Muscle layer of colon (tissue), 2 donors: ENCODE measurements at regions not wholly inside any gene's neighbourhood (a gene's known extent, or its start where the extent isn't known, plus 50 kb on each side); places are given as distances from the start of the nearest gene placed in this dataset.

ENCODE experiments used
- H3K27ac ChIP-seq: one replicate; pipeline ENCODE4 v1.7.0; 2013; ENCODE audit warnings: low read depth, mild to moderate bottlenecking, low read length, moderate library complexity
- H3K27me3 ChIP-seq, 2 donors: one replicate each; pipeline ENCODE4 v1.7.0; 2013; ENCODE audit warnings: low read length in 2 of 2, mild to moderate bottlenecking in 2 of 2; ENCODE audit not compliant: insufficient read depth in 2 of 2, control insufficient read depth in 1 of 2
- H3K36me3 ChIP-seq: one replicate; pipeline ENCODE4 v1.7.0; 2013; ENCODE audit warnings: mild to moderate bottlenecking, low read length; ENCODE audit not compliant: insufficient read depth
- H3K4me1 ChIP-seq: one replicate; pipeline ENCODE4 v1.7.0; 2013; ENCODE audit warnings: mild to moderate bottlenecking, low read length; ENCODE audit not compliant: insufficient read depth
- H3K4me3 ChIP-seq, 2 donors: one replicate each; pipeline ENCODE4 v1.7.0; 2013; ENCODE audit warnings: low read length in 2 of 2, low read depth in 1 of 2, mild to moderate bottlenecking in 1 of 2, moderate library complexity in 1 of 2
- H3K9ac ChIP-seq: one replicate; pipeline ENCODE4 v1.7.0; 2013; ENCODE audit warnings: low read length
- H3K9me3 ChIP-seq: one replicate; pipeline ENCODE4 v1.7.0; 2013; ENCODE audit warnings: mild to moderate bottlenecking, low read length
- donor health status: abdominal sarcoma.
- donor health status: Adenocarcinoma of cecum.

DNA sequence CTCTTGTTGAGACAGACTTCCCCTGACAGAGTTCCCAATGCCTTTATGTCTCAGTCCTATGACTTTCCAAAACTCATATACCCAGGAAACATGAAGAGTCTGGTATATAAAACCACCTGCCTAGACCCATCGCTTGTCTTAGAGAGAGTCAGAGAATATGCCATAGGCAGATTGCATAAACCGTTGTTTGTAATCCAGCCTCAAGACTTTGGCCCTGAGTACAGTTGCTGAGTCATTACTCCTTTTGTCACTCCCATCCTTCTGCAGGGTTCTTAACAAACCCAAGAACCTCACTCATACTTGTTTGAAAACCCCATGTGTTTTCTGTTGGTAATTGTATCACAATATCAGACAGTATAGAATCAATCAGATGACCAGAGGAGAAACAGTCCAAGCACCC lies 616.3 kb downstream of the SLCO4C1 start:
- no peaks in the 10 kb centered on the region for H3K36me3 ChIP-seq
- H3K4me3 ChIP-seq: no peak overlapping the region
- H3K9me3 ChIP-seq: no peaks in the 10 kb centered on the region
- H3K27ac ChIP-seq: no peak overlapping the region
- H3K9ac ChIP-seq: no peak overlapping the region
- no peaks in the 10 kb centered on the region for H3K27me3 ChIP-seq
- no peaks in the 10 kb centered on the region for H3K4me1 ChIP-seq

DNA sequence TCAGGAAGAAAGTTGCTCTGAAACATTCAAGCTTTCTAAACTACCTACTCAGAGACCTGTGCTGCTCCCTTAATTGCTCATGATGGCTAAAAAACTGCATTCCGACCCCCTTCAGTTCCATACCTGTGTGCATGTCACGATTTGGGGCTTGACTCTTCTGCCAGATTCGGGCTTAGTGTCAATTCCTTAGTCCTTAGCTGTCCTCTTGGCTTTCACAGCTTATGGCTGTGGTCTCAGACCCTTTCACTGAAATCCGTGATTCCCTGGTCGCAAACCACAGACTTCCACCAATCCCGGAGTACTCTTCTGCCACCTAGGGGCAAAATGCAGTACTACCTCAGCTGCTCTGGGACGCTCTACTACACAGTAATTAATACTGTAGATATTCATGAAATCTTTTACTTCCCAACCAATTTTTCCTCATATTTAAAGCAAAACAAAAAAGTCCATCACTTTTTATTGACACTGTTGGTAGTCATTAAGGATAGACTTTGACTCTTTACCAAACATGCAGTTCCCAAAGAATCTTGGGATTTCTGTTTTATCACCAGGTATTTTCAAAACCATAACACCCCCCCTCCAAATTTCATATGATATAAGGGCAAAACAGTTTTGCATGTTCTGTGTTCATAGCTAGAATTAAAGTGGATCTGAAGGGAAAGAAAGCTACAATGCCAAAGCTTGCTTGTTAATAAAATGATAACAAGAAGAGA lies 617.4 kb downstream of the SLCO4C1 start:
- H3K4me1 ChIP-seq: no peaks in the 10 kb centered on the region
- no peaks in the 10 kb centered on the region for H3K27me3 ChIP-seq
- H3K9ac ChIP-seq: no peak overlapping the region
- no peak overlapping the region for H3K27ac ChIP-seq
- no peak overlapping the region for H3K4me3 ChIP-seq
- no peaks in the 10 kb centered on the region for H3K9me3 ChIP-seq
- H3K36me3 ChIP-seq: no peaks in the 10 kb centered on the region

- Histone ChIP-seq H3K4me3 (no peak overlapping the region), H3K9me3 (no peaks in the 10 kb centered on the region), H3K4me1 (no peaks in the 10 kb centered on the region), H3K27ac (no peak overlapping the region), H3K36me3 (no peaks in the 10 kb centered on the region), H3K27me3 (no peaks in the 10 kb centered on the region), H3K9ac (no peak overlapping the region)
Observed at GRCh38 chr5:101677961-101678360, 618.1 kb downstream of the SLCO4C1 start.

GRCh38 chr5:101676646-101677045 lies 619.4 kb downstream of the SLCO4C1 start:
- H3K9me3 ChIP-seq: no peaks in the 10 kb centered on the region
- no peak overlapping the region for H3K9ac ChIP-seq
- no peak overlapping the region for H3K4me3 ChIP-seq
- no peaks in the 10 kb centered on the region for H3K36me3 ChIP-seq
- no peak overlapping the region for H3K27ac ChIP-seq
- no peaks in the 10 kb centered on the region for H3K27me3 ChIP-seq
- no peaks in the 10 kb centered on the region for H3K4me1 ChIP-seq

DNA sequence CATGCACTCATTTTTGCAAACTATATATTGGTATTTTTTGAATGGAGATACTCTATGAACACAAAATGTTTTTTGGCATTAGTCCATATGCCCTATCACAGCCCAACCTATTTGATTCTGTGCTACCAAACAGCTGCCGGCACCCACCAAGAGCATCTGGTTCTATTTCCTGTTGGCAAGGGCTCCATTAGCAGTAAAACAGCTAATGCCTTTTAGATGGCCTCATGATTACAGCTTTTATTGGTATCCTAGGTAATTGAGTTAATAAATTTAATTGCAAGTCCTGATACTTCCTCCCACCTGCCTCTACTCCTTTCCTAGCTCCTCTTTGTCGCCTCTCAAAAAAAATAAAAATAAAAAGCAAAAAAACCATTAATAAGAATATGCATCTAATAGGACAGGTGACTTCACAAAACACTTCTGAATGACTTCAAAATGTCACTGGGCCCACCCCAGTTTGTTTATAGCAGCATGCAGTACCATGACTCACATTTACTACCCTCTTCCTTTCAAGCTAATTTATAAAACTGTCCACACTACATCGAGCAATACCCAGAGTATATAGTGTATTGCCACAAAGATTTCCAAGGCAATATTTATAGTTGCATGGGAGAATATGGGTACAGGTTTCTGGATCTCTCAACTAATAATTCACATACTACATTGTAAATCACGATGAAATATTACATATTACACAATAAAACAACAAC lies 620.4 kb downstream of the SLCO4C1 start:
- Histone ChIP-seq H3K9me3 (no peaks in the 10 kb centered on the region), H3K9ac (no peak overlapping the region), H3K4me3 (no peak overlapping the region)

GRCh38 chr5:101673120-101673519 lies 623.0 kb downstream of the SLCO4C1 start:
- H3K9ac ChIP-seq: no peak overlapping the region
- no peaks in the 10 kb centered on the region for H3K9me3 ChIP-seq
- no peak overlapping the region for H3K27ac ChIP-seq
- no peaks in the 10 kb centered on the region for H3K27me3 ChIP-seq
- H3K4me1 ChIP-seq: no peaks in the 10 kb centered on the region
- H3K4me3 ChIP-seq: no peak overlapping the region
- no peaks in the 10 kb centered on the region for H3K36me3 ChIP-seq

More for the DNA sequence above, 620.4 kb downstream of the SLCO4C1 start:
- Histone ChIP-seq H3K4me1 (no peaks in the 10 kb centered on the region), H3K36me3 (no peaks in the 10 kb centered on the region), H3K27ac (no peak overlapping the region), H3K27me3 (no peaks in the 10 kb centered on the region)

- Histone ChIP-seq H3K27me3 (no peaks in the 10 kb centered on the region), H3K4me1 (no peaks in the 10 kb centered on the region), H3K9ac (no peak overlapping the region), H3K36me3 (no peaks in the 10 kb centered on the region), H3K4me3 (no peak overlapping the region), H3K27ac (no peak overlapping the region), H3K9me3 (no peaks in the 10 kb centered on the region)
Observed at GRCh38 chr5:101664071-101664791, 631.9 kb downstream of the SLCO4C1 start.

GRCh38 chr5:101663543-101663942 lies 632.5 kb downstream of the SLCO4C1 start:
- no peaks in the 10 kb centered on the region for H3K9me3 ChIP-seq
- no peaks in the 10 kb centered on the region for H3K27me3 ChIP-seq
- H3K27ac ChIP-seq: no peak overlapping the region
- no peak overlapping the region for H3K4me3 ChIP-seq
- no peaks in the 10 kb centered on the region for H3K4me1 ChIP-seq
- H3K36me3 ChIP-seq: no peaks in the 10 kb centered on the region
- H3K9ac ChIP-seq: no peak overlapping the region

DNA sequence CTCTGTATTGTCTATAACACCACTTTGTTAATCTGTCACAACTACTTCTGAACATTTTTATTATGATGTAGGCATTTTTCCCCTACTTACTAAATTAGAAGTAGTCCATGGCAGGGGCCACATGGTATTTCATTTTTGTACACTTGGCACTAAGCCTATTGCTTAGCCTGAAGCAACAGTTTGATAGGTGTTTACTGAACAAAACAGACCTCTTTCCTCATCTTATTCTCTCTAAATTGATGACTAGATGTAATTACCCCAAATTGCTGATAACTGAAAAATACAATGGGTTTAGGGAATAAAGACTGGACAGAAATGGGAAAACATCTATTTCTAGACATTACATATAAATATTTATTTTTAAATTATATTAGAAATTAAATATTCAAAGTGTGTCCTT lies 633.8 kb downstream of the SLCO4C1 start:
- Histone ChIP-seq H3K9ac (no peak overlapping the region), H3K36me3 (no peaks in the 10 kb centered on the region), H3K27me3 (no peaks in the 10 kb centered on the region), H3K9me3 (no peaks in the 10 kb centered on the region), H3K27ac (no peak overlapping the region), H3K4me1 (no peaks in the 10 kb centered on the region), H3K4me3 (no peak overlapping the region)

- H3K27me3 ChIP-seq: no peaks in the 10 kb centered on the region
- no peaks in the 10 kb centered on the region for H3K4me1 ChIP-seq
- H3K27ac ChIP-seq: no peak overlapping the region
Observed at GRCh38 chr5:101658433-101658832, 637.7 kb downstream of the SLCO4C1 start.

DNA sequence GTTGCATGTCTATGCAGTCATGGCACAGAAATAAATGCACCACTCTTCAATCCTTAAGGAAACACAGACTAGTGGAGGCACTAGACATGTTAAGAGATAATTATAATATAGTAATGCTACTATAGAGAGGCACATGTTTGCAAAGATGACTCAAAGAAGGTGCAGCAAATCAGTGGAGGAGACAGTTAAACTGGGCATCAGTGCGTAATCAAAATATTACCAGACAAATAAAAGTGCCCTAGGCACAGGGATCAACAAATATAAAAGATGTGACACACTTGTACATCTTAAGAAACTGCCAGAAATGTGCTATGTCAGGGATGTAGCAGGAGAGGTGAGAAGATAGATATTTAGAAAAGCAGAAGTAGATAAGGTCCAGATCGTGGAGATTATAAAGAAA lies 642.1 kb downstream of the SLCO4C1 start:
- H3K36me3 ChIP-seq: no peaks in the 10 kb centered on the region
- H3K9me3 ChIP-seq: no peaks in the 10 kb centered on the region
- H3K9ac ChIP-seq: no peak overlapping the region
- H3K27ac ChIP-seq: no peak overlapping the region
- H3K4me3 ChIP-seq: no peak overlapping the region
- no peaks in the 10 kb centered on the region for H3K4me1 ChIP-seq
- no peaks in the 10 kb centered on the region for H3K27me3 ChIP-seq

More at GRCh38 chr5:101658433-101658832, 637.7 kb downstream of the SLCO4C1 start:
- H3K36me3 ChIP-seq: no peaks in the 10 kb centered on the region
- H3K9me3 ChIP-seq: no peaks in the 10 kb centered on the region
- no peak overlapping the region for H3K4me3 ChIP-seq
- H3K9ac ChIP-seq: no peak overlapping the region
